GM12891 (cell line): ENCODE measurements at regions not wholly inside any gene's neighbourhood (a gene's known extent, or its start where the extent isn't known, plus 50 kb on each side); places are given as distances from the start of the nearest gene placed in this dataset.

ENCODE experiments used
- PAX5 ChIP-seq: IDR thresholded peaks from 2 replicates; pipeline ENCODE4 v1.6.1; 2011; ENCODE audit warnings: low read length, moderate library complexity, mild to moderate bottlenecking; ENCODE audit not compliant: insufficient read depth, severe bottlenecking
- POLR2A ChIP-seq: IDR thresholded peaks from 2 replicates; pipeline ENCODE4 v1.6.1; 2011; ENCODE audit warnings: low read depth, low read length, control low read depth
- POU2F2 ChIP-seq: IDR thresholded peaks from 2 replicates; pipeline ENCODE4 v1.6.1; 2011; ENCODE audit warnings: low read depth, mild to moderate bottlenecking, control low read depth, low read length, moderate library complexity

- no peak for TF ChIP-seq POLR2A
- no peak for TF ChIP-seq POU2F2
- TF ChIP-seq PAX5: no peak
Measured at GRCh38 chr17:12472252-12473173, 193.2 kb upstream of the MYOCD start.
